NOMO-1 (cell line): ENCODE measurements at regions not wholly inside any gene's neighbourhood (a gene's known extent, or its start where the extent isn't known, plus 50 kb on each side); places are given as distances from the start of the nearest gene placed in this dataset.

Source experiments
- DNase-seq, 2 experiments: peaks; one replicate each; lab custom pipeline; 2025; ENCODE audit not compliant: unreplicated experiment in 2 of 2; lab: John Stamatoyannopoulos, UW

DNA sequence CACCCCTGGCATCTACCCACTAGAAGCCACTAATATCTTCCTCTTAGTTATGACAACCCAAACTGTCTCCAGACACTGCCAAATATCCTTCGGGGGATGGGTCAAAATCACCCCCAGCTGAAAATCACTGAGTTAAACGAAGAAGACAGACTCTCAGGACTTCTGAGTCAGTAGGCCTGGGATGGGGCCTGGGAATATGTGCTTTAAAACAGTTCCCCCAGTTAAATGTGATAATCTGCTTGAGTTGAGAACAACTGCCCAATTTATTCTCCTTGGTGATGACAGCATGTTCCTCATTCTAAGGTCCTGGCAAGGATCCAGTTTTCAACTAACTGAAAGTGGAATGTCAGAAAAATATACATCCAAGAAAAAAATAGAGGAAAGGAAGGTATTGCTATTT lies 52.4 kb downstream of the CBLL2 start:
- DNase-seq = no peak

DNA sequence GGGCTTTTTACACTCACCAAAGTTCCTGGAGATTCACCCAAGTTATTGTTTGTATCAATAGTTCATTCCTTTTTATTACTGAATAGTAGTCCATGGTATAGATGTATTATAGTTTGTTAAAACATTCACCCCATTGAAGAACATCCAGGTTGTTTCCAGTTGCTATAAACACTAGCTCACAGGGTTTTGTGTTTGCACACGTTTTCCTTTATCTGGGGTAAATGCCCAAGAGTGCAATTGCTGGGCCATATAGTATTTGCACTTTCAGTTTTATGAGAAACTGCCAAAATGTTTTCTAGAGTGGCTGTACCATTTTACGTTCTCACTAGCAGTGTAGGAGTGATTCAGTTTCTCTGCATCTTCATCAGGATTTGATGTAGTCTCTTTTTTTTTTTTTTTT lies 57.1 kb downstream of the CBLL2 start:
- DNase-seq = no peak

DNA sequence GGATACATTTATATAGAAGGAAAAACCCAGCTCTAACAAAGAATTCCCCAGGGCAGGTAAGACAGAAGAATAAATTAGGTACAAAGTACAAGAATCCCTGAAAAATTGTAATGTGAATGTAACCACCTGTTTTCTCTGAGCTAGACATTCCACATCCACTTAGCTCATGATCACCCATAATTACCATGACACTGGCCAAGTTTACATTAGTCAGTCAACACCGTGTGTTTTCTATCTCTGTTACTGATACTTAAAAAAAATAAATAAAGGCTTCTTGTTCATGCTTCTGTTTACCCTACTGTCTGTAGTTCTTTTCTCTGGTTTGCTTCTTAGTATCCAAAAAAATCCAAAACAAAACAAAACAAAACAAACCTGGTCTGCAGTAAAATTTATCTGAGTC lies 66.0 kb downstream of the CBLL2 start:
- DNase-seq = no peak

- no peak for DNase-seq
Observed at GRCh38 chrX:22339459-22339858, 66.7 kb downstream of the CBLL2 start.

DNA sequence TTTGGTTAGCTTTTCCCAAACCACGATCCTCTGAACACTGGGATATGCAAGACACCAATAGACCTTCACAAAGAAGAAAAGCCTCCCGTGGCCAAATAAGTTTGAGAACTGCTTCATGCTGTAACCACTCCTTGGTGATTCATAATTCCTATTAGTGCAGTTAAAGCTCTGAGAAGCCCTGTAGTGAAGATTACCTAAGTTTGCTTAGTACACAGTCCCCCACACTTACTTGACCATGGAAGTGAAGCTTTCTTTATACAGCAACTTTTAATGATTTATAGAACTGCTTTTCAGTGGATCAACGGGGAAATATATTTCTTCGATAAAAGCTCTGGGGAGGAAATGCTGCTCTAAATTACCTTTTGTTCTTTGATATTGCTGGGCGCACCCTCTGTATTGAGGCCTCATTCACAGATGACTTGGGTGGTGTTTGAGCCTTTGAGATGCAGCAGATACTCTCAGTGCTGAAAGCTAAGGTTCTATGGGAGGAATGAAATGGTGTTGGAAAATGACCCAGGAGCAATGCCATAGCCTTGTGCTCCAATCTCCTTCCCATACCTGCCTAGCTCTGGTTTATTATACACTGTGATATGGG lies 67.4 kb downstream of the CBLL2 start:
- DNase-seq = no peak

DNA sequence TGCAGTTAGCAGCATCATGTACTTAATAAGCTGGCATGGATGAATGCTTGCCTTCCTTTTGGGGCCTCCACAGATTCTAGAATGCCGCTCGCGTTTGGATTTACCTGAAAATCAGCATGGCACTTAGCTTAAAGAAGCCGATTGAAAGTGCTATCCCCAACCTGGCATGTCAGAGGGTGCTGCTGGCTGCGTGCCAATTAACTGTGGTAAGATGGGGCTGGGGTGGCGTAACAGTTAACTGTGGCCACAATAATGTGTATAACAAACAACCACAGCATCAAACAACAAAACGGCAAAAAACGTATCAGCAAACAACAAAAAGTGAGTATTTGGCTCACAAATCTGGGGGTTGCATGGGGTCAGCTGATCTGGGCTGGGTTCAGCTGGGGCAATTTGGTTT lies 70.5 kb downstream of the CBLL2 start:
- no peak for DNase-seq

- no peak for DNase-seq
Observed at GRCh38 chrX:22345884-22346283, 73.2 kb downstream of the CBLL2 start.

DNA sequence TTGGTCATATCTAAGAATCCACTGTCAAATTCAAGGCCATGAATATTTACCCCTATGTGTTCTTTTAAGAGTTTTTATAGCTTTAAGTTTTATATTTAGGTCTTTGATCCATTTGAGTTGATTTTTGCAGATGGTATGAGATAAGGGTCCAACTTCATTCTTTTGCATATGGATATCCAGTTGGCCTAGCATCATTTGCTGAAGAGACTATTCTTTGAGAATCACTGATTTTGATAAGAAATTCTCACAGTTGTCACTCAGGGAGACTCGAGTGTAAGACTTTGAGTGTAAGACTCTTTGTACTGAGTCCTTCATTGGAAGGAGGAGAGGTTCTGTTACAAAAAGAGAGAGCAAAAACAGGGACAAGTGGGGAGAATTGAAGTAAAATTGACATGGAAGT lies 74.8 kb downstream of the CBLL2 start:
- DNase-seq = no peak

DNA sequence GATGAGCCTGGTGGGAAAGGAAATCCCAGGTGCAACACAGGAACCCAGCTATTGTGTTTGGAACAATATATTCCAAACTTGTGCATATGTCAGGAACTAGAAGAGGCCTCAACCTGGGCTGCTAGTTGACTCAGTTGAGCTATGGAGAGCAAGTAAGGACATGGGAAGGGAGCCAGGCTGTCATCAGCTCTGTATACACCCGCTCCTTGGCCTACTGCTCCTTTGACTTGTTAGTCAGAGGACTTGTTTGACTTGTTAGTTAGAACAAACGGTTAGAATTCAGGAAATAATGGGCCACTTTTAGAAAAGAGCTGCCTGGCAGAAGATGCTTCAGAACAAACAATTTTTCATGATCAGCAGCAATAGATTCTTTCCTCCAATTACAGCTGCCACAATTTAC lies 76.4 kb downstream of the CBLL2 start:
- no peak for DNase-seq

DNA sequence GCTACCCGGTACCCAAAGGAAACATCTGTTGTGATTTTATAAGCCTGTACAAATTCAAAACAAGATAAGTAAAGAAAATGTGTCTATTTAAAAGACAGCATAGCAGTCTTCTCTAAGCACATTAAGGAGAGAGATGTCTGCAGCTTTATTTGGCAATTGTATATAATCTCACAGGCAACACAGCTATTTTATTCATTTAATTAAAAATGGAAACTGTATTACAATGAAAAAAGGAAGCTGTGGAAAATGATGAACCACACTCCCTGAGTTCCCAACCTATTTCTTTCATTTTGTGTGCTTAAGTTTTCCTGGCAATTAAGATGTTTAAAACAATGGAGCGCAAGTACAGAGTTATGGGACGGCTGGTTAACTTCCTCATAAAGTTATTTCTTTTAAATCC lies 78.4 kb downstream of the CBLL2 start:
- no peak for DNase-seq

- DNase-seq = no peak
Observed at GRCh38 chrX:22351966-22352365, 79.3 kb downstream of the CBLL2 start.

- DNase-seq = no peak
Observed at GRCh38 chrX:22357621-22358020, 84.9 kb downstream of the CBLL2 start.

DNA sequence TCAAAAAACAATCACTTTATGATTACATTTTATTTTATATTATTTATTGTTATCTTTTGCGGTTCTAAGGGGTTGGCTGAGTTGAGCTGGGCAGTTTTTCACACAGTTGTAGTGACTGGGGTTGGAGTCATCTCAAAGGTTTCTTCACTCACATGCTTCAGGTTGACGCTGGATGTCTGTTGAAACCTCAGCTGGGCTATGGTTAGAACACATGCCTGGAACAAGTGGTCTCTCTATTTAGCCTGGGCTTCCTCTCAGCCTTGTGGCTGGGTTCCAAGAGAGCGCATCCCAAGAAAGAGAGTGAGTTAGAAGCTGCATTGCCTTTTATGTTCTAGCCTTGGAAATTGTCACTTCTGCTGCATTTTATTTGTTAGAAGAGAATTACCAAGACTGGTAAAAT lies 87.4 kb downstream of the CBLL2 start:
- DNase-seq = no peak

GRCh38 chrX:22365460-22365859 lies 92.7 kb downstream of the CBLL2 start:
- no peak for DNase-seq

DNA sequence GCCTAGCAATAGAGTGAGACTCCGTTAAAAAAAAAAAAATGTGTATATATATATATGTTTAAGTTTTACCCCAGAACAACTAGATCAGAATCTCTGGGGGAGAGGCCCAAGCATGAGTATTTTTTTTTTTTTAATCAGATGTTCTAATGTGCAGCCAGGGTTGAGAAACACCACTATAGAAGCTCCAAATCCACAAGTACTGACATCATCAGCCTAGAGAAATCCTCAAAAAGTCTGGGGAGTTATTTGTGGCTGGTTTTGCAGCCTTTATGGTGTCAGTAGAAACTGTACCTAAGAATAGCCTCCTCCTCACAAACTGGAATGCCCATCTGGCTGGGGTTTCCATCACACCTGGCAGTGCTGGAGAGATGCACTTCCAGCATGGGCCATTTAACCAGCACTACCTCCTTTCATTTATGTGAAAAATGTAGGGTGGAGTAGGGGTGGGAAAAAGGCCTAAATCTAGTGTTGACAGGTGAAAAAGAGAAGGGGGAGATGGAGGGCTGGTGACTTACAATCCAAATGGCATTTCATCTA lies 93.5 kb downstream of the CBLL2 start:
- no peak for DNase-seq

- DNase-seq = no peak
Observed at GRCh38 chrX:22366906-22367305, 94.2 kb downstream of the CBLL2 start.

DNA sequence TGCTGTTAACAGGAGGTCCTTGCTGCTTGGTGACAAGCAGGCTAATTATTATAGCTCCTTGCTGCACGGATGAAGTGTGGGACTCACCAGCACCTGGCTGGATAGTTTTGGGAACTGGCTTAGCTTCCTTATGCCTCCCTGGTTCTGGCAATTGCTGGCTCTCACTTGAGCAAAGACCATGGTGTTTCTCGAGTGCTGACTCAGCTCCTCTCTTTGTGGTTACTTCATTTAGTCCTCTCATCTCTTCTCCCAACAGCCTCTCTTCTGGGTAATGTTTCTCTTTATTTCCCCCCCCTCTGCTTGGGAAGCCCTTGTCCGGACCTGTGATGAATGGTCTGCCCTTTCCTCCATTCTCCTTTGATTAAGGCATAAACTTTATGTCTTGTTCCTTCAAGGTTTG lies 100.4 kb downstream of the CBLL2 start:
- DNase-seq = no peak

- no peak for DNase-seq
Observed at GRCh38 chrX:22373766-22374165, 101.1 kb downstream of the CBLL2 start.

GRCh38 chrX:22376369-22376768 lies 103.7 kb downstream of the CBLL2 start:
- DNase-seq = no peak

GRCh38 chrX:22378296-22378695 lies 105.6 kb downstream of the CBLL2 start:
- DNase-seq = no peak

- DNase-seq = no peak
Observed at GRCh38 chrX:22383988-22384387, 111.3 kb downstream of the CBLL2 start.

GRCh38 chrX:22389556-22390179 lies 117.0 kb downstream of the CBLL2 start:
- DNase-seq = no peak
